ENCODE measurements at regions not wholly inside any gene's neighbourhood (a gene's known extent, or its start where the extent isn't known, plus 50 kb on each side); places are given as distances from the start of the nearest gene placed in this dataset.

GRCh38 chr16:5982979-5983378 lies 885.4 kb upstream of the EEF2KMT start:
- no peak for TF ChIP-seq CTCF (optimal IDR thresholded peaks at IDR 0.05 in 1 of 3, IDR thresholded peaks at IDR 0.05 in 1 of 3, conservative IDR thresholded peaks at IDR 0.05 in 1 of 3; ENCODE audit: extremely low read depth in 1 of 3, insufficient read depth in 2 of 3, low read length in 3 of 3)
- no peak for TF ChIP-seq EZH2 (IDR thresholded peaks at IDR 0.05; ENCODE audit: low read length)

Measured in keratinocyte (primary cell).